ENCODE measurements at regions not wholly inside any gene's neighbourhood (a gene's known extent, or its start where the extent isn't known, plus 50 kb on each side); places are given as distances from the start of the nearest gene placed in this dataset.

- Histone ChIP-seq H3K4me1 (ENCODE audit: control insufficient read depth in 1 of 2, insufficient read depth in 1 of 2, low read depth in 1 of 2, low read length in 1 of 2) (no peaks in the 10 kb centered on the region), H3K36me3 (no peaks in the 10 kb centered on the region), H3K4me3 (ENCODE audit: low read depth in 1 of 2, low read length in 1 of 2) (no peak overlapping the region), H3K27ac (no peak overlapping the region), H3K27me3 (no peaks in the 10 kb centered on the region), H3K9me3 (no peaks in the 10 kb centered on the region)
- TF ChIP-seq CTCF (IDR thresholded peaks at IDR 0.05), result no peak
These were observed 233.8 kb upstream of the UBASH3B start for GRCh38 chr11:122421702-122422101.

- Histone ChIP-seq H3K27me3 (no peaks in the 10 kb centered on the region), H3K4me3 (ENCODE audit: low read depth in 1 of 2, low read length in 1 of 2) (no peak overlapping the region), H3K9me3 (peaks cover 11% of the 10 kb centered on the region), H3K4me1 (ENCODE audit: control insufficient read depth in 1 of 2, insufficient read depth in 1 of 2, low read depth in 1 of 2, low read length in 1 of 2) (no peaks in the 10 kb centered on the region), H3K27ac (no peak overlapping the region), H3K36me3 (no peaks in the 10 kb centered on the region)
- no peak for TF ChIP-seq CTCF (IDR thresholded peaks at IDR 0.05)
These were observed 237.5 kb upstream of the UBASH3B start for GRCh38 chr11:122418032-122418431.

GRCh38 chr11:122414406-122415018, 241.0 kb upstream of the UBASH3B start:
- H3K36me3 ChIP-seq, result no peaks in the 10 kb centered on the region
- no peak for TF ChIP-seq CTCF (IDR thresholded peaks at IDR 0.05)
- H3K4me3 ChIP-seq (ENCODE audit: low read depth in 1 of 2, low read length in 1 of 2), result no peak overlapping the region
- H3K4me1 ChIP-seq (ENCODE audit: control insufficient read depth in 1 of 2, insufficient read depth in 1 of 2, low read depth in 1 of 2, low read length in 1 of 2), result no peaks in the 10 kb centered on the region
- no peaks in the 10 kb centered on the region for H3K27me3 ChIP-seq
- H3K27ac ChIP-seq, result no peak overlapping the region
- H3K9me3 ChIP-seq, result peaks cover 11% of the 10 kb centered on the region

GRCh38 chr11:122413677-122414076, 241.8 kb upstream of the UBASH3B start:
- Histone ChIP-seq H3K4me3 (ENCODE audit: low read depth in 1 of 2, low read length in 1 of 2) (no peak overlapping the region), H3K27me3 (no peaks in the 10 kb centered on the region), H3K4me1 (ENCODE audit: control insufficient read depth in 1 of 2, insufficient read depth in 1 of 2, low read depth in 1 of 2, low read length in 1 of 2) (no peaks in the 10 kb centered on the region), H3K27ac (no peak overlapping the region), H3K9me3 (peaks cover 11% of the 10 kb centered on the region), H3K36me3 (no peaks in the 10 kb centered on the region)
- TF ChIP-seq CTCF (IDR thresholded peaks at IDR 0.05), result no peak

GRCh38 chr11:122412581-122412980, 242.9 kb upstream of the UBASH3B start:
- Histone ChIP-seq H3K36me3 (no peaks in the 10 kb centered on the region), H3K9me3 (peaks cover 11% of the 10 kb centered on the region), H3K27me3 (no peaks in the 10 kb centered on the region), H3K4me3 (ENCODE audit: low read depth in 1 of 2, low read length in 1 of 2) (no peak overlapping the region), H3K27ac (no peak overlapping the region), H3K4me1 (ENCODE audit: control insufficient read depth in 1 of 2, insufficient read depth in 1 of 2, low read depth in 1 of 2, low read length in 1 of 2) (no peaks in the 10 kb centered on the region)
- TF ChIP-seq CTCF (IDR thresholded peaks at IDR 0.05), result no peak

- no peaks in the 10 kb centered on the region for H3K36me3 ChIP-seq
- no peak for TF ChIP-seq CTCF (IDR thresholded peaks at IDR 0.05)
- no peaks in the 10 kb centered on the region for H3K27me3 ChIP-seq
These were observed 249.1 kb upstream of the UBASH3B start for GRCh38 chr11:122406466-122406865.

More at GRCh38 chr11:122406466-122406865, 249.1 kb upstream of the UBASH3B start:
- H3K9me3 ChIP-seq, result no peaks in the 10 kb centered on the region
- H3K4me3 ChIP-seq (ENCODE audit: low read depth in 1 of 2, low read length in 1 of 2), result no peak overlapping the region
- H3K27ac ChIP-seq, result no peak overlapping the region
- H3K4me1 ChIP-seq (ENCODE audit: control insufficient read depth in 1 of 2, insufficient read depth in 1 of 2, low read depth in 1 of 2, low read length in 1 of 2), result no peaks in the 10 kb centered on the region

All from neutrophil (primary cell).